ENCODE measurements at regions not wholly inside any gene's neighbourhood (a gene's known extent, or its start where the extent isn't known, plus 50 kb on each side); places are given as distances from the start of the nearest gene placed in this dataset.

DNA sequence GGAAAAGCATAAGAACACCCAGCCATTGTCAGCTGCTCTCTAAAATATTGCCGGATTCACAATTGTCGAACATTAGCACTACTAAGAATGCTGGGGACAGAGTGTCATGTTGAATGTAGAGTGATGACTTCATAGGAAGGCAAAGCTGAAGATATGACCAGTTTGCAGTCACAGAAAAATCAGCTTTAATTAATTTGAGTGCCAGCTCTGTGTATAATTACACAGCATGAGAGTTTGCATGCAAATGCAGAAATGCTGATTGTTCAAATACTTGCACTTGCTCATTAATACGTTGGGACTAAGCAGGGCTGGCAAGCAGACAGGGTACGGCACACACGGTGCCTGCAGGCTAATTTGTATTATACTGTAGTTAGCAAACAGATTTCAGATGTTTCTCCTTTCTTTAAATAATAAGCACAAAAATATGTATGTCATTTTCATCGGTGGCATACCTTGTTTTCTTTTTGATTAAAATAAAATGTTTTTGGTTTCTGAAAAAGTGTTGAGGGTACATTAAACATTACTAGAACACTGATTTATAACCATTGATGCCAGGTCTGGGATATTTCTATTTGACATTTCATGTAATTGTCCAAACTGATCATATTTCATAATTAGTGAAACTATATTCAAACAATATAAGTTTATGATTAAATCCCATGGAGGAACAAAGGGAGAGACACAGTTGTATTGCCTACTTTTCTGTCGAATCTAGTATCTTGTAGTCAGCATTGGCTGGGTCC lies 99.8 kb upstream of the ADGRL2 start:
- ChIA-PET POLR2A (no interaction called here), CTCF (no interaction called here)
- in situ Hi-C loops (cut with HindIII; ENCODE audit: low pct_unique_long_range_greater_than_20kb, low sequenced_read_pairs) (no loop called here), intact Hi-C loops (cut with micrococcal nuclease; ENCODE audit: unreplicated experiment) (no loop called here)
- TF ChIP-seq TCF7L2 (IDR thresholded peaks at IDR 0.05; ENCODE audit: low read depth, low read length) (no peak), SIN3A (IDR thresholded peaks at IDR 0.05; ENCODE audit: borderline replicate concordance, insufficient read depth, low read depth, low read length) (no peak), POLR2AphosphoS5 (IDR thresholded peaks at IDR 0.05; ENCODE audit: low read depth, low read length) (no peak)
- TF ChIP-seq, protein P1, sequence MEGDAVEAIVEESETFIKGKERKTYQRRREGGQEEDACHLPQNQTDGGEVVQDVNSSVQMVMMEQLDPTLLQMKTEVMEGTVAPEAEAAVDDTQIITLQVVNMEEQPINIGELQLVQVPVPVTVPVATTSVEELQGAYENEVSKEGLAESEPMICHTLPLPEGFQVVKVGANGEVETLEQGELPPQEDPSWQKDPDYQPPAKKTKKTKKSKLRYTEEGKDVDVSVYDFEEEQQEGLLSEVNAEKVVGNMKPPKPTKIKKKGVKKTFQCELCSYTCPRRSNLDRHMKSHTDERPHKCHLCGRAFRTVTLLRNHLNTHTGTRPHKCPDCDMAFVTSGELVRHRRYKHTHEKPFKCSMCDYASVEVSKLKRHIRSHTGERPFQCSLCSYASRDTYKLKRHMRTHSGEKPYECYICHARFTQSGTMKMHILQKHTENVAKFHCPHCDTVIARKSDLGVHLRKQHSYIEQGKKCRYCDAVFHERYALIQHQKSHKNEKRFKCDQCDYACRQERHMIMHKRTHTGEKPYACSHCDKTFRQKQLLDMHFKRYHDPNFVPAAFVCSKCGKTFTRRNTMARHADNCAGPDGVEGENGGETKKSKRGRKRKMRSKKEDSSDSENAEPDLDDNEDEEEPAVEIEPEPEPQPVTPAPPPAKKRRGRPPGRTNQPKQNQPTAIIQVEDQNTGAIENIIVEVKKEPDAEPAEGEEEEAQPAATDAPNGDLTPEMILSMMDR (IDR thresholded peaks at IDR 0.05): no peak
- TF ChIP-seq, protein P2, sequence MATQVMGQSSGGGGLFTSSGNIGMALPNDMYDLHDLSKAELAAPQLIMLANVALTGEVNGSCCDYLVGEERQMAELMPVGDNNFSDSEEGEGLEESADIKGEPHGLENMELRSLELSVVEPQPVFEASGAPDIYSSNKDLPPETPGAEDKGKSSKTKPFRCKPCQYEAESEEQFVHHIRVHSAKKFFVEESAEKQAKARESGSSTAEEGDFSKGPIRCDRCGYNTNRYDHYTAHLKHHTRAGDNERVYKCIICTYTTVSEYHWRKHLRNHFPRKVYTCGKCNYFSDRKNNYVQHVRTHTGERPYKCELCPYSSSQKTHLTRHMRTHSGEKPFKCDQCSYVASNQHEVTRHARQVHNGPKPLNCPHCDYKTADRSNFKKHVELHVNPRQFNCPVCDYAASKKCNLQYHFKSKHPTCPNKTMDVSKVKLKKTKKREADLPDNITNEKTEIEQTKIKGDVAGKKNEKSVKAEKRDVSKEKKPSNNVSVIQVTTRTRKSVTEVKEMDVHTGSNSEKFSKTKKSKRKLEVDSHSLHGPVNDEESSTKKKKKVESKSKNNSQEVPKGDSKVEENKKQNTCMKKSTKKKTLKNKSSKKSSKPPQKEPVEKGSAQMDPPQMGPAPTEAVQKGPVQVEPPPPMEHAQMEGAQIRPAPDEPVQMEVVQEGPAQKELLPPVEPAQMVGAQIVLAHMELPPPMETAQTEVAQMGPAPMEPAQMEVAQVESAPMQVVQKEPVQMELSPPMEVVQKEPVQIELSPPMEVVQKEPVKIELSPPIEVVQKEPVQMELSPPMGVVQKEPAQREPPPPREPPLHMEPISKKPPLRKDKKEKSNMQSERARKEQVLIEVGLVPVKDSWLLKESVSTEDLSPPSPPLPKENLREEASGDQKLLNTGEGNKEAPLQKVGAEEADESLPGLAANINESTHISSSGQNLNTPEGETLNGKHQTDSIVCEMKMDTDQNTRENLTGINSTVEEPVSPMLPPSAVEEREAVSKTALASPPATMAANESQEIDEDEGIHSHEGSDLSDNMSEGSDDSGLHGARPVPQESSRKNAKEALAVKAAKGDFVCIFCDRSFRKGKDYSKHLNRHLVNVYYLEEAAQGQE (IDR thresholded peaks at IDR 0.05; ENCODE audit: insufficient read depth in 1 of 2, low read depth in 2 of 2, low read length in 1 of 2): no peak
- H3K27ac ChIP-seq (ENCODE audit: low read length): no peak overlapping the region
- H3K9me3 ChIP-seq (ENCODE audit: control insufficient read depth, insufficient read depth, low read depth, low read length): no peaks in the 10 kb centered on the region
- H3K4me3 ChIP-seq (ENCODE audit: low read depth in 2 of 2, low read length in 2 of 2): no peak overlapping the region
- H3K27me3 ChIP-seq (ENCODE audit: control insufficient read depth, insufficient read depth, low read length): no peaks in the 10 kb centered on the region
- ATAC-seq: no peak
- BruUV-seq (replicated peaks): no TSS peak
- H3K36me3 ChIP-seq (ENCODE audit: control insufficient read depth, insufficient read depth, low read length): no peaks in the 10 kb centered on the region
- H3K4me1 ChIP-seq (ENCODE audit: control insufficient read depth, insufficient read depth, low read length): no peaks in the 10 kb centered on the region
- DNase-seq (ENCODE audit: low read depth, low spot score): no peak

DNA sequence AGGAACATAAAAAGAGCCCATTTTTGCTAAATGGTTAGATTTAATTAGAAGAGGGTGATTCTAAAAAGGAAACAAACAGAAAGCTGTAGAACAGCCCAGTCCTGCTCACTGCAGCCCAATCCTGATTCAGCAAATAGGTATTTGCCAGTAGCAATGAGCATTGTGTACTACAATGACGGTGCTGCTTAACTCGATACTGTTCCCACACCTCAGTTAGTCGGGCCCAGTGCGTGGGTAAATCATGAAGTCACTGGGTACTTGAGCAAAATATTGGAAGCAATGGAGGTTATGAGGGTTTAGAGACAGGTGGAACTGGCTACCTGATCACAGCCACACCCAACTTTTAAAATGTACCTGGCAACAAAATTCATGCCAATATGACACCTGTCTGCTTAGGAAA lies 101.5 kb upstream of the ADGRL2 start:
- Histone ChIP-seq H3K9me3 (ENCODE audit: control insufficient read depth, insufficient read depth, low read depth, low read length) (no peaks in the 10 kb centered on the region), H3K27me3 (ENCODE audit: control insufficient read depth, insufficient read depth, low read length) (no peaks in the 10 kb centered on the region), H3K36me3 (ENCODE audit: control insufficient read depth, insufficient read depth, low read length) (no peaks in the 10 kb centered on the region), H3K27ac (ENCODE audit: low read length) (no peak overlapping the region), H3K4me3 (ENCODE audit: low read depth in 2 of 2, low read length in 2 of 2) (no peak overlapping the region), H3K4me1 (ENCODE audit: control insufficient read depth, insufficient read depth, low read length) (no peaks in the 10 kb centered on the region)
- intact Hi-C loops (cut with micrococcal nuclease; ENCODE audit: unreplicated experiment) (no loop called here), in situ Hi-C loops (cut with HindIII; ENCODE audit: low pct_unique_long_range_greater_than_20kb, low sequenced_read_pairs) (no loop called here)
- CTCF ChIA-PET: no interaction called here
- no peak for DNase-seq (ENCODE audit: low read depth, low spot score)
- TF ChIP-seq TCF7L2 (IDR thresholded peaks at IDR 0.05; ENCODE audit: low read depth, low read length): no peak
- TF ChIP-seq, protein P1 (IDR thresholded peaks at IDR 0.05): no peak
- TF ChIP-seq POLR2AphosphoS5 (IDR thresholded peaks at IDR 0.05; ENCODE audit: low read depth, low read length): no peak
- TF ChIP-seq, protein P2 (IDR thresholded peaks at IDR 0.05; ENCODE audit: insufficient read depth in 1 of 2, low read depth in 2 of 2, low read length in 1 of 2): no peak
- TF ChIP-seq SIN3A (IDR thresholded peaks at IDR 0.05; ENCODE audit: borderline replicate concordance, insufficient read depth, low read depth, low read length): no peak
- POLR2A ChIA-PET: interaction anchor here (0.6 kb wide), 1 partner anchor 8 kb away, joined by 3 read pairs; no protein-coding TSS in a partner anchor
- no peak for ATAC-seq
- no TSS peak for BruUV-seq (replicated peaks)

All from Panc1 (cell line).